GM10248 (cell line): ENCODE measurements at regions not wholly inside any gene's neighbourhood (a gene's known extent, or its start where the extent isn't known, plus 50 kb on each side); places are given as distances from the start of the nearest gene placed in this dataset.

Experiments
- CTCF ChIA-PET: fragments of 300-600 bp; sonication (Branson Sonifier 250); formaldehyde crosslinking; extraction: SDS; loops from one replicate; lab custom pipeline; 2021; ENCODE audit warnings: antibody characterized with exemption; lab: Yijun Ruan, JAX
- POLR2A ChIA-PET: fragments of 350-650 bp; sonication (Branson Sonifier 250); formaldehyde crosslinking; extraction: SDS; loops from one replicate; lab custom pipeline; 2020; ENCODE audit warnings: antibody characterized with exemption; lab: Yijun Ruan, JAX
- DNase-seq: peaks from one replicate; pipeline ENCODE4 v3.0.0; 2012; ENCODE audit errors: extremely low spot score
- CTCF ChIP-seq: IDR thresholded peaks from 2 replicates; pipeline ENCODE4 v1.5.1; 2012; ENCODE audit warnings: mild to moderate bottlenecking, low read depth; ENCODE audit errors: extremely low read depth, missing control alignments, control extremely low read depth

GRCh38 chr15:94610485-94610884 is 379.1 kb downstream of the MCTP2 start:
- DNase-seq = no peak
- POLR2A ChIA-PET = no interaction called here
- CTCF ChIA-PET = no interaction called here
- TF ChIP-seq CTCF = no peak

- ChIA-PET POLR2A (no interaction called here), CTCF (no interaction called here)
- no peak for TF ChIP-seq CTCF
- no peak for DNase-seq
Measured at GRCh38 chr15:94611656-94612055, 380.3 kb downstream of the MCTP2 start.

GRCh38 chr15:94615688-94616087 is 384.3 kb downstream of the MCTP2 start:
- TF ChIP-seq CTCF = no peak
- no peak for DNase-seq
- POLR2A ChIA-PET = no interaction called here
- CTCF ChIA-PET = interaction anchor here (1.0 kb wide), 1 partner anchor 18 kb away, joined by 3 read pairs; no protein-coding TSS in a partner anchor

- POLR2A ChIA-PET = no interaction called here
- CTCF ChIA-PET = interaction anchor here (1.6 kb wide), 1 partner anchor 20 kb away, joined by 4 read pairs; no protein-coding TSS in a partner anchor
- TF ChIP-seq CTCF = no peak
- no peak for DNase-seq
Measured at GRCh38 chr15:94620632-94621031, 389.3 kb downstream of the MCTP2 start.

- TF ChIP-seq CTCF = no peak
- no peak for DNase-seq
- ChIA-PET POLR2A (no interaction called here), CTCF (interaction anchor here (1.6 kb wide), 1 partner anchor 19 kb away, joined by 4 read pairs; no protein-coding TSS in a partner anchor)
Measured at GRCh38 chr15:94621736-94622135, 390.4 kb downstream of the MCTP2 start.

- ChIA-PET CTCF (no interaction called here), POLR2A (no interaction called here)
- no peak for TF ChIP-seq CTCF
- no peak for DNase-seq
Measured at GRCh38 chr15:94626949-94627348, 395.6 kb downstream of the MCTP2 start.
